ENCODE measurements at regions not wholly inside any gene's neighbourhood (a gene's known extent, or its start where the extent isn't known, plus 50 kb on each side); places are given as distances from the start of the nearest gene placed in this dataset.

GRCh38 chr2:122651780-122652179, 896.3 kb downstream of the TSN start:
- TF ChIP-seq POLR2A (IDR thresholded peaks at IDR 0.05; ENCODE audit: low read depth, low read length) = no peak
- no peak for TF ChIP-seq TAF1 (IDR thresholded peaks at IDR 0.05; ENCODE audit: borderline replicate concordance, low read depth, low read length)
